ENCODE measurements at regions not wholly inside any gene's neighbourhood (a gene's known extent, or its start where the extent isn't known, plus 50 kb on each side); places are given as distances from the start of the nearest gene placed in this dataset.

DNA sequence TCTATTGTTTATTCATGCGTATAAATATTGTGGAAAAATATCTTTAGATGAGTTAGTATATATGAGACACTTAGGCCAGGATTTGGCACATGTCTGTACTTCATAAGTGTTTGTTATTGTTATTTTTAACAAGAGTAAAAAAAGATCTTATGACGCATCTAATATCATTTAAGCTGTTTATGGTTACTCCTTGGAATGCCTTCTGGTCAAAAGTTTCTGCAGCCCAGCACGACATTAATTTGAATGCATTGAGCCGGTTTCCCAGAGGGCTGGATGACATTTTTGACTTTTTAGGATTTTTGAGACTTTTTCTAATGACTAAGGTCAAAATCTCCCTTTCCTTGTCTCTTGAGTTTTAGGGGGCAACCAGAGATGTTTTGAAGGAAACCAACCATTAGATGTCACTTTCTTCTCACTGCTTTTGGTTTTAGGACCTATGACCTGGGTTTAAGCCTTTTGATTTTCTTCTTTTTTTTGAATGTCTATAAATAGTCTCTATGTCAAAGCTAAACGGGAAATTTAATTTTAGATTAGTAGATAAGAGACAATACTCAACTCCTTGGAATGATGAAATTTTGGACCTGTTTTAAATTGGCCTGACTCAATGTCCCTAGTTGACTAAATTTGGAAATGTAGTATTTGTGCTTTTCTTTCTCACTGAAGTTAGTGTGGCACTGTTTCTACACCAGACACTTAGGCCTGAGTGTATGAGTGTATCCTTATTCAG is 215.5 kb downstream of the AEBP2 start:
- Histone ChIP-seq H4K20me1 (ENCODE audit: control insufficient read depth, insufficient read depth, low read depth, low read length) (no peaks in the 10 kb centered on the region), H3K79me2 (ENCODE audit: control insufficient read depth, low read length) (no peaks in the 10 kb centered on the region), H3F3A (ENCODE audit: control insufficient read depth, insufficient read depth) (no peaks in the 10 kb centered on the region), H3K36me3 (ENCODE audit: control insufficient read depth, low read length) (no peaks in the 10 kb centered on the region), H3K4me1 (ENCODE audit: control insufficient read depth, low read length) (no peaks in the 10 kb centered on the region), H3K4me3 (ENCODE audit: low read length) (no peak overlapping the region), H3K27ac (ENCODE audit: low read depth, low read length) (no peak overlapping the region), H3K4me2 (ENCODE audit: low read length) (no peak overlapping the region), H3K9me3 (ENCODE audit: control insufficient read depth, insufficient read depth, low read length) (no peaks in the 10 kb centered on the region), H3K9me2 (replicated peaks; ENCODE audit: control insufficient read depth, low read length) (no peaks in the 10 kb centered on the region), H3K27me3 (ENCODE audit: control insufficient read depth, low read length) (no peaks in the 10 kb centered on the region)
- no peak for TF ChIP-seq EZH2phosphoT487 (IDR thresholded peaks at IDR 0.05; ENCODE audit: borderline replicate concordance, low read length)
- TF ChIP-seq CTCF (IDR thresholded peaks at IDR 0.05; ENCODE audit: low read depth, low read length, poor library complexity, severe bottlenecking), result no peak

DNA sequence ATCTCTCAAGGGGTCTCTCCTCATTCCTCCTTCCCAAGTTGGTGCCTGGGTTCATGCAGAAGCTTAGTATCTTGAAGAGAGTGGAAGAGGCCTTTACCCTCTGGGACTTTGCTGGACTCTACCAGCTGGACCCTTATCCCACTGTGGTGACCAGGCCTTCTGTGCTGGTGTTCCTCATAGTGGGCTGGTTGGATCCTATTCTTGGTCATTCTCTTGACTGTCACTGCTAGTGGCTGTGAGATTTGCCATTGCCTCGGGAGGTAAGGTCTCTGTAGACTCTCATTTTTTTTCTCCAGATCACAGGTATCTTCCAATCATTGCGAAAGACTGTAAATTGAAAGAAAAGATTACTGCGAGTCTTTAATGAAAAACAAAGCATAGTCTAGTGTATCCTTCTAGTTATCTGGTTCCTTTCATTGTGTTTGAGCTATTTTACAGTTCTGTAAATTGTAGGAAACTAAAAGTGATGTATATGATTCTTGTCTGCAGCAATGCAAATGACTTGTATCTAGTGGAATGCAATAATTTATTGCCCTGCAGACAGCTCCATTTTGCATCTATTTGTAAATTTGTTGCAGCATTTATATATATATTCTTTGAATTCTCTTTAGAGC is 217.9 kb downstream of the AEBP2 start:
- no peak overlapping the region for H3K4me2 ChIP-seq (ENCODE audit: low read length)
- H3K4me3 ChIP-seq (ENCODE audit: low read length), result no peak overlapping the region
- no peaks in the 10 kb centered on the region for H3K36me3 ChIP-seq (ENCODE audit: control insufficient read depth, low read length)
- H3K4me1 ChIP-seq (ENCODE audit: control insufficient read depth, low read length), result no peaks in the 10 kb centered on the region
- H3K27ac ChIP-seq (ENCODE audit: low read depth, low read length), result no peak overlapping the region
- H3K9me2 ChIP-seq (replicated peaks; ENCODE audit: control insufficient read depth, low read length), result no peaks in the 10 kb centered on the region
- no peaks in the 10 kb centered on the region for H4K20me1 ChIP-seq (ENCODE audit: control insufficient read depth, insufficient read depth, low read depth, low read length)
- H3K79me2 ChIP-seq (ENCODE audit: control insufficient read depth, low read length), result no peaks in the 10 kb centered on the region
- no peaks in the 10 kb centered on the region for H3K9me3 ChIP-seq (ENCODE audit: control insufficient read depth, insufficient read depth, low read length)
- no peaks in the 10 kb centered on the region for H3F3A ChIP-seq (ENCODE audit: control insufficient read depth, insufficient read depth)
- H3K27me3 ChIP-seq (ENCODE audit: control insufficient read depth, low read length), result no peaks in the 10 kb centered on the region
- TF ChIP-seq CTCF (IDR thresholded peaks at IDR 0.05; ENCODE audit: low read depth, low read length, poor library complexity, severe bottlenecking) (no peak), EZH2phosphoT487 (IDR thresholded peaks at IDR 0.05; ENCODE audit: borderline replicate concordance, low read length) (no peak)

DNA sequence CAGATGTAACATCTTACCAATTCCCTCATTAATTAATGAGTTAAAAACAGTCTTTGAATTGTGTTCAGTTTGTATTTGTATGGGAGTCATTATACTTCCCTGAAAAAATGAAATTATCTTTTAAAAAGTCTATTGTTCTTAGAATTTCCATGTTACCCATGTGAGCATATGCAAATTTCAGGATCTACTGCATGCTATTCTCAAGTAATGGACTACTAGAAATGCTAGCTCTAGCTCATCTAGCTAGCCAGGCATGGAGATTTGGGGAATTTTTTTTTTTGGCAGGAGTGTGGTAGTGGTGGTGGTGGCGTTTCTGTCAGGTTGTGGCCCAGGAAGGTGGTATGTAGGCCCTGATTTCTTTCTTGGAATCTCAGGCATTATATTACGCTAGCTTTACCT is 218.4 kb downstream of the AEBP2 start:
- H3K9me2 ChIP-seq (replicated peaks; ENCODE audit: control insufficient read depth, low read length), result no peaks in the 10 kb centered on the region
- no peaks in the 10 kb centered on the region for H3K36me3 ChIP-seq (ENCODE audit: control insufficient read depth, low read length)
- H3K4me3 ChIP-seq (ENCODE audit: low read length), result no peak overlapping the region
- H3F3A ChIP-seq (ENCODE audit: control insufficient read depth, insufficient read depth), result no peaks in the 10 kb centered on the region
- no peak overlapping the region for H3K27ac ChIP-seq (ENCODE audit: low read depth, low read length)
- no peaks in the 10 kb centered on the region for H3K79me2 ChIP-seq (ENCODE audit: control insufficient read depth, low read length)
- no peaks in the 10 kb centered on the region for H3K27me3 ChIP-seq (ENCODE audit: control insufficient read depth, low read length)
- no peak for TF ChIP-seq EZH2phosphoT487 (IDR thresholded peaks at IDR 0.05; ENCODE audit: borderline replicate concordance, low read length)
- no peak for TF ChIP-seq CTCF (IDR thresholded peaks at IDR 0.05; ENCODE audit: low read depth, low read length, poor library complexity, severe bottlenecking)
- H4K20me1 ChIP-seq (ENCODE audit: control insufficient read depth, insufficient read depth, low read depth, low read length), result no peaks in the 10 kb centered on the region
- H3K4me2 ChIP-seq (ENCODE audit: low read length), result no peak overlapping the region
- H3K4me1 ChIP-seq (ENCODE audit: control insufficient read depth, low read length), result no peaks in the 10 kb centered on the region
- H3K9me3 ChIP-seq (ENCODE audit: control insufficient read depth, insufficient read depth, low read length), result no peaks in the 10 kb centered on the region
